ENCODE measurements at regions not wholly inside any gene's neighbourhood (a gene's known extent, or its start where the extent isn't known, plus 50 kb on each side); places are given as distances from the start of the nearest gene placed in this dataset.
"Not testable (repeated sequence)": the region's sequence is repeated elsewhere in the genome, so short reads cannot be mapped to it uniquely, and the experiment has no call there.

DNA sequence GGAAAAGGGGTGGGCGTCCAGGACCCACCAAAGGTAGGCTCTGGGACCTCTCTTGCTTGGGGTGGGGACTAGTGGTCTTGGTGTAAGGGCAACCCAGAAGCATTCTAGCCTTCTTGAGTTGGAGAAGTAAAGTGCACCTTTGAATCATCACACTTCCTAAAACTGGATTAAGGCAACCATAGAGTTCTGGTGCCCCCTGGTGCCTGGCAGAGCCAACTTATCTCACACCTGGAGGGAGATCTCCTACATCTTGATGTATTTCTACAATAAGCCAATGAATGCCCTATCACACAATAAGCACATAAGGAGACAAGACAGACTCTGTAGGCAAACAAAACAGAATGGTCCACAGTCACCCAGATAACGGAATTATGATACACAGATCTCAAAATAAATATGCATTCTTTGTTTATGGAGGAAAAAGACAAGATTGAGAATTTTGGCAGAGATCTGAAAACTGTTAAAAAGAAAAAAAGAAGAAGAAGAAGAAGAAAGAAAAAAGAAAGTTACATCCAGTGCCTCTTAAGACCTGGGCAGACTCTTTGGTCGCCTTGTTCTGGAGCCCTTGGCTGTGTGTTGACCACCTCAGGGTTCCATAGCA lies 95.9 kb upstream of the PPP2R5C start:
- Histone ChIP-seq H3K4me3 (no peak overlapping the region), H3K4me1 (no peaks in the 10 kb centered on the region), H3K36me3 (no peaks in the 10 kb centered on the region), H3K27ac (no peak overlapping the region), H3K27me3 (peaks cover 11 to 31% (median 14%) of the 10 kb centered on the region in 3 donors), H3K9me3 (no peaks in the 10 kb centered on the region)
- intact Hi-C loops (cut with DNase I; ENCODE audit: low total_unique reads) (no loop called here), in situ Hi-C loops (cut with MboI; ENCODE audit: low sequenced_read_pairs in 4 of 4) (loop anchor here in 1 of 4 donors (25.0 kb wide), 1 partner anchor 1253 kb away; no protein-coding TSS in a partner anchor)
- TF ChIP-seq, protein P1, sequence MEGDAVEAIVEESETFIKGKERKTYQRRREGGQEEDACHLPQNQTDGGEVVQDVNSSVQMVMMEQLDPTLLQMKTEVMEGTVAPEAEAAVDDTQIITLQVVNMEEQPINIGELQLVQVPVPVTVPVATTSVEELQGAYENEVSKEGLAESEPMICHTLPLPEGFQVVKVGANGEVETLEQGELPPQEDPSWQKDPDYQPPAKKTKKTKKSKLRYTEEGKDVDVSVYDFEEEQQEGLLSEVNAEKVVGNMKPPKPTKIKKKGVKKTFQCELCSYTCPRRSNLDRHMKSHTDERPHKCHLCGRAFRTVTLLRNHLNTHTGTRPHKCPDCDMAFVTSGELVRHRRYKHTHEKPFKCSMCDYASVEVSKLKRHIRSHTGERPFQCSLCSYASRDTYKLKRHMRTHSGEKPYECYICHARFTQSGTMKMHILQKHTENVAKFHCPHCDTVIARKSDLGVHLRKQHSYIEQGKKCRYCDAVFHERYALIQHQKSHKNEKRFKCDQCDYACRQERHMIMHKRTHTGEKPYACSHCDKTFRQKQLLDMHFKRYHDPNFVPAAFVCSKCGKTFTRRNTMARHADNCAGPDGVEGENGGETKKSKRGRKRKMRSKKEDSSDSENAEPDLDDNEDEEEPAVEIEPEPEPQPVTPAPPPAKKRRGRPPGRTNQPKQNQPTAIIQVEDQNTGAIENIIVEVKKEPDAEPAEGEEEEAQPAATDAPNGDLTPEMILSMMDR (IDR thresholded peaks at IDR 0.05 in 4 of 5, conservative IDR thresholded peaks at IDR 0.05 in 1 of 5) = no peak
- TF ChIP-seq POLR2A (IDR thresholded peaks at IDR 0.05) = no peak
- ATAC-seq (no peak), DNase-seq (no peak)

DNA sequence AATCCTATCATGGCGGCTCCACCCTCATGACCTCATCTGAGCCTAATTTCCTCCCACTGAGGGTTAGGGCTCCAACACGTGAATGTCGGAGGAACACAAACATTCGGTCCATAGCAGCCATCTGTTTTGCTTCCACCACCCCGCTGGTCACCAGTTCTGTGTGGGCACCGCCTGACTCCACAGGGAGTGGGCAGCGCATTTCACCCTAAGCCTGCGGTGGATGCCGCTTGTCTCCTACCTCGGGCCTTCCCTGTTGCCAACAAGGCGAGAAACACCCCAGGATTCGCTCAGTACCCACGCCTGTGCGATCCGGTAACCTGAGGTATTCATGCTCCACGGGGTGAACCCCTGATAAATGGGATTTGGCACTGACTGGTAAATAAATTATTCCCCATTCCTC lies 95.2 kb upstream of the PPP2R5C start:
- peaks cover 11 to 31% (median 14%) of the 10 kb centered on the region in 3 donors for H3K27me3 ChIP-seq
- TF ChIP-seq, protein P1 (IDR thresholded peaks at IDR 0.05 in 4 of 5, conservative IDR thresholded peaks at IDR 0.05 in 1 of 5) = no peak
- DNase-seq (no peak), ATAC-seq (no peak)
- H3K4me3 ChIP-seq = no peak overlapping the region
- no peaks in the 10 kb centered on the region for H3K4me1 ChIP-seq
- H3K9me3 ChIP-seq = no peaks in the 10 kb centered on the region
- H3K27ac ChIP-seq = no peak overlapping the region
- H3K36me3 ChIP-seq = no peaks in the 10 kb centered on the region
- intact Hi-C loops (cut with DNase I; ENCODE audit: low total_unique reads) = no loop called here
- in situ Hi-C loops (cut with MboI; ENCODE audit: low sequenced_read_pairs in 4 of 4) = loop anchor here in 1 of 4 donors (25.0 kb wide), 1 partner anchor 1254 kb away; no protein-coding TSS in a partner anchor

- Histone ChIP-seq H3K9me3 (no peaks in the 10 kb centered on the region), H3K27me3 (peaks cover 11 to 30% (median 14%) of the 10 kb centered on the region in 3 donors), H3K27ac (no peak overlapping the region), H3K36me3 (no peaks in the 10 kb centered on the region), H3K4me3 (no peak overlapping the region), H3K4me1 (no peaks in the 10 kb centered on the region)
- no peak for DNase-seq
- TF ChIP-seq, protein P1 (IDR thresholded peaks at IDR 0.05 in 4 of 5, conservative IDR thresholded peaks at IDR 0.05 in 1 of 5) = no peak
- TF ChIP-seq POLR2A (IDR thresholded peaks at IDR 0.05) = no peak
- intact Hi-C loops (cut with DNase I; ENCODE audit: low total_unique reads) (no loop called here), in situ Hi-C loops (cut with MboI; ENCODE audit: low sequenced_read_pairs in 4 of 4) (loop anchor here in 1 of 4 donors (25.0 kb wide), 1 partner anchor 1257 kb away; no protein-coding TSS in a partner anchor)
- ATAC-seq = no peak
These were observed 91.9 kb upstream of the PPP2R5C start for GRCh38 chr14:101669629-101670028.

GRCh38 chr14:101673873-101674272 lies 87.6 kb upstream of the PPP2R5C start:
- H3K9me3 ChIP-seq = no peaks in the 10 kb centered on the region
- DNase-seq (no peak), ATAC-seq (no peak)
- no peak overlapping the region for H3K27ac ChIP-seq
- H3K4me3 ChIP-seq = no peak overlapping the region
- in situ Hi-C loops (cut with MboI; ENCODE audit: low sequenced_read_pairs in 4 of 4) = loop anchor here in 1 of 4 donors (25.0 kb wide), 1 partner anchor 1262 kb away; no protein-coding TSS in a partner anchor
- intact Hi-C loops (cut with DNase I; ENCODE audit: low total_unique reads) = no loop called here
- H3K27me3 ChIP-seq = peaks cover 0 to 6% (median 0%) of the 10 kb centered on the region in 3 donors
- TF ChIP-seq, protein P1 (IDR thresholded peaks at IDR 0.05 in 4 of 5, conservative IDR thresholded peaks at IDR 0.05 in 1 of 5) = no peak
- no peaks in the 10 kb centered on the region for H3K4me1 ChIP-seq
- H3K36me3 ChIP-seq = no peaks in the 10 kb centered on the region

DNA sequence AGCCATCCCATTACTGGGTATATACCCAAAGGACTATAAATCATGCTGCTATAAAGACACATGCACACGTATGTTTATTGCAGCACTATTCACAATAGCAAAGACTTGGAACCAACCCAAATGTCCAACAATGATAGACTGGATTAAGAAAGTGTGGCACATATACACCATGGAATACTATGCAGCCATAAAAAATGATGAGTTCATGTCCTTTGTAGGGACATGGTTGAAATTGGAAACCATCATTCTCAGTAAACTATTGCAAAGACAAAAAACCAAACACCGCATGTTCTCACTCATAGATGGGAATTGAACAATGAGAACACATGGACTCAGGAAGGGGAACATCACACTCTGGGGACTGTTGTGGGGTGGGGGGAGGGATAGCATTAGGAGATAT lies 85.7 kb upstream of the PPP2R5C start:
- DNase-seq; H3K27ac ChIP-seq; H3K27me3 ChIP-seq; intact Hi-C loops (cut with DNase I; ENCODE audit: low total_unique reads); ATAC-seq; H3K4me3 ChIP-seq; in situ Hi-C loops (cut with MboI; ENCODE audit: low sequenced_read_pairs in 4 of 4); H3K36me3 ChIP-seq; H3K9me3 ChIP-seq; H3K4me1 ChIP-seq: not testable (repeated sequence)

DNA sequence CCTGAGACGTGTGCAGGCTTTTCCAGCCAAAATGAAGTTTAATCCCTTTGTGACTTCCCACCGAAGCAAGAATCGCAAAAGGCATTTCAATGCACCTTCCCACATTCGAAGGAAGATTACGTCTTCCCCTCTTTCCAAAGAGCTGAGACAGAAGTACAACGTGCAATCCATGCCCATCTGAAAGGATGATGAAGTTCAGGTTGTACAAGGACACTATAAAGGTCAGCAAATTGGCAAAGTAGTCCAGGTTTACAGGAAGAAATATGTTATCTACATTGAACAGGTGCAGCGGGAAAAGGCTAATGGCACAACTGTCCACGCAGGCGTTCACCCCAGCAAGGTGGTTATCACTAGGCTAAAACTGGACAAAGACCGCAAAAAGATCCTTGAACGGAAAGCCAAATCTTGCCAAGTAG lies 83.6 kb upstream of the PPP2R5C start:
- H3K4me3 ChIP-seq; H3K27me3 ChIP-seq; intact Hi-C loops (cut with DNase I; ENCODE audit: low total_unique reads); H3K36me3 ChIP-seq; DNase-seq; ATAC-seq; H3K9me3 ChIP-seq; H3K4me1 ChIP-seq; in situ Hi-C loops (cut with MboI; ENCODE audit: low sequenced_read_pairs in 4 of 4); H3K27ac ChIP-seq: not testable (repeated sequence)

Measured in gastrocnemius medialis (tissue), 4 donors.